GM12878 (cell line): ENCODE measurements at regions not wholly inside any gene's neighbourhood (a gene's known extent, or its start where the extent isn't known, plus 50 kb on each side); places are given as distances from the start of the nearest gene placed in this dataset.

ENCODE experiments used
- ATAC-seq: fragments of 200-7000 bp; cut with Tn5 transposase; 3 replicates; pipeline ENCODE4 v1.9.1; 2020; ENCODE audit warnings: mild to moderate bottlenecking, moderate library complexity
- BruUV-seq: library from RNA; stranded (reverse); fragments of 400-500 nt; replicated peaks from 2 replicates; lab custom pipeline; 2021; lab: Mats Ljungman, UMichigan
- CTCF ChIA-PET: fragments of 300-600 bp; sonication (Branson Sonifier 250); formaldehyde crosslinking; extraction: SDS; loops from one replicate; lab custom pipeline; 2021; ENCODE audit warnings: inconsistent platforms; lab: Yijun Ruan, JAX
- POLR2A ChIA-PET: fragments of 350-600 bp; formaldehyde crosslinking; extraction: SDS; loops from one replicate; lab custom pipeline; 2021; ENCODE audit warnings: inconsistent platforms; lab: Charles Lee
- RAD21 ChIA-PET: fragments of 300-600 bp; sonication (Branson Sonifier 250); formaldehyde crosslinking; loops from one replicate; lab custom pipeline; 2023; ENCODE audit warnings: antibody characterized with exemption; ENCODE audit not compliant: unreplicated experiment; lab: Charles Lee
- SMC1A ChIA-PET: fragments of 300-600 bp; sonication (Branson Sonifier 250); formaldehyde crosslinking; loops from one replicate; lab custom pipeline; 2023; ENCODE audit not compliant: unreplicated experiment, uncharacterized antibody; lab: Charles Lee
- DNase-seq: peaks from one replicate; pipeline ENCODE4 v3.0.0-alpha.2; 2011; ENCODE audit warnings: low read depth, low spot score
- FAIRE-seq: peaks from 3 replicates; lab custom pipeline; 2011; peaks lifted over from hg19 to GRCh38; lab: Jason Lieb, UNC
- H2AFZ ChIP-seq: 2 replicates; pipeline ENCODE4 v1.6.0; 2011; ENCODE audit warnings: low read depth, low read length, control low read depth; ENCODE audit not compliant: control insufficient read depth
- H3K27ac ChIP-seq: 2 replicates; pipeline ENCODE4 v1.5.1; 2011; ENCODE audit warnings: control low read depth; ENCODE audit not compliant: control insufficient read depth, insufficient read depth
- H3K27me3 ChIP-seq, 2 experiments: replicated peaks in 1 of 2; 2 replicates each; pipeline versions ENCODE4 v1.6.0 to v1.6.1; 2011; ENCODE audit warnings: low read length in 1 of 2; ENCODE audit not compliant: control insufficient read depth in 2 of 2, insufficient read depth in 2 of 2
- H3K36me3 ChIP-seq, 2 experiments: 2 replicates each; pipeline ENCODE4 v1.5.1; 2011; ENCODE audit warnings: low read length in 1 of 2; ENCODE audit not compliant: control insufficient read depth in 2 of 2, insufficient read depth in 2 of 2
- H3K4me1 ChIP-seq: 2 replicates; pipeline ENCODE4 v1.6.1; 2011; ENCODE audit warnings: mild to moderate bottlenecking, low read length, moderate library complexity, mixed read lengths; ENCODE audit not compliant: control insufficient read depth, insufficient read depth
- H3K4me2 ChIP-seq: 2 replicates; pipeline ENCODE4 v1.6.0; 2011; ENCODE audit warnings: control low read depth; ENCODE audit not compliant: control insufficient read depth, insufficient read depth
- H3K4me3 ChIP-seq: fragments of 200-600 bp; sonication (generic); 2 replicates; pipeline ENCODE4 v1.5.1; 2016
- H3K79me2 ChIP-seq: 2 replicates; pipeline ENCODE4 v1.6.0; 2011; ENCODE audit warnings: low read length; ENCODE audit not compliant: control insufficient read depth, insufficient read depth
- H3K9ac ChIP-seq: 2 replicates; pipeline ENCODE4 v1.8.0; 2011; ENCODE audit warnings: low read length, control low read depth, mixed read lengths; ENCODE audit not compliant: control insufficient read depth, insufficient read depth
- H3K9me3 ChIP-seq: replicated peaks from 3 replicates; pipeline ENCODE4 v1.5.1; 2011; ENCODE audit warnings: mild to moderate bottlenecking, low read length; ENCODE audit not compliant: control insufficient read depth, insufficient read depth
- H4K20me1 ChIP-seq: 2 replicates; pipeline ENCODE4 v1.6.0; 2011; ENCODE audit not compliant: control insufficient read depth, insufficient read depth
- ASH2L ChIP-seq: fragments of 300-600, 200-600 bp; sonication (generic); IDR thresholded peaks from 2 replicates; pipeline ENCODE4 v1.6.1; 2017; ENCODE audit warnings: low read depth, mild to moderate bottlenecking, borderline replicate concordance
- ATF3 ChIP-seq: IDR thresholded peaks from 2 replicates; pipeline ENCODE4 v1.6.1; 2011; ENCODE audit warnings: low read depth, mild to moderate bottlenecking, low read length, moderate library complexity, borderline replicate concordance; ENCODE audit errors: extremely low read depth
- BCL11A ChIP-seq: IDR thresholded peaks from 2 replicates; pipeline ENCODE4 v1.6.1; 2011; ENCODE audit warnings: low read depth, low read length
- MYB ChIP-seq: fragments of 150-350 bp; IDR thresholded peaks from 2 replicates; pipeline ENCODE4 v1.6.1; 2014; ENCODE audit warnings: mild to moderate bottlenecking, low read depth, low read length, borderline replicate concordance
- NFXL1 ChIP-seq: fragments of 450-650 bp; IDR thresholded peaks from 2 replicates; pipeline ENCODE4 v1.6.1; 2017; ENCODE audit warnings: antibody characterized with exemption, mild to moderate bottlenecking, borderline replicate concordance
- NR2C1 ChIP-seq: fragments of 450-650 bp; IDR thresholded peaks from 2 replicates; pipeline ENCODE4 v1.6.1; 2017; ENCODE audit warnings: antibody characterized with exemption, mild to moderate bottlenecking, moderate library complexity
- RCOR1 ChIP-seq: conservative IDR thresholded peaks from 2 replicates; pipeline ENCODE4 v1.6.1; 2012; ENCODE audit warnings: low read depth, low read length, improper control_type of control experiment
- TCF7 ChIP-seq: IDR thresholded peaks from 2 replicates; pipeline ENCODE4 v1.6.1; 2014; ENCODE audit warnings: antibody characterized with exemption, borderline replicate concordance
- ZNF622 ChIP-seq: fragments of 450-650 bp; IDR thresholded peaks from 2 replicates; pipeline ENCODE4 v1.6.1; 2017; ENCODE audit warnings: mild to moderate bottlenecking, inconsistent platforms
- ZZZ3 ChIP-seq: IDR thresholded peaks from 2 replicates; pipeline ENCODE4 v1.6.1; 2011; ENCODE audit warnings: low read depth; ENCODE audit not compliant: control insufficient read depth, insufficient read length
- WGBS: methylation state at CpG from one replicate; pipeline ENCODE4 v1.1.6; 2016; ENCODE audit warnings: low lambda C conversion rate; ENCODE audit not compliant: insufficient replicate concordance, insufficient coverage; ENCODE audit errors: missing lambda C conversion rate; 5-methylcytosine and 5-hydroxymethylcytosine counted together
- in situ Hi-C: fragments of 300-500 bp; cut with MboI; formaldehyde crosslinking; loops from 9 replicates; pipeline ENCODE4 v1.14.3; 2018; ENCODE audit warnings: mixed read lengths
- intact Hi-C: fragments of 100-400 bp; cut with micrococcal nuclease; formaldehyde crosslinking; loops from one replicate; pipeline ENCODE4 v1.14.2; 2022; ENCODE audit not compliant: unreplicated experiment

- no peaks in the 10 kb centered on the region for H4K20me1 ChIP-seq
- no peak overlapping the region for H3K4me3 ChIP-seq
- BruUV-seq = no TSS peak
- no peaks in the 10 kb centered on the region for H3K27me3 ChIP-seq
- no peaks in the 10 kb centered on the region for H3K4me1 ChIP-seq
- ChIA-PET SMC1A (interaction anchor here (0.6 to 1.3 kb wide), 2 partner anchors 16 to 173 kb away, joined by 3 read pairs; no protein-coding TSS in a partner anchor), CTCF (no interaction called here), RAD21 (no interaction called here), POLR2A (no interaction called here)
- FAIRE-seq = no peak
- H3K9ac ChIP-seq = no peak overlapping the region
- H2AFZ ChIP-seq = no peak overlapping the region
- TF ChIP-seq ZNF622 = no peak
- no peak for TF ChIP-seq TCF7
- no peak for TF ChIP-seq ATF3
- TF ChIP-seq NR2C1 = no peak
- no peak for TF ChIP-seq ASH2L
- TF ChIP-seq NFXL1 = no peak
- no peak for TF ChIP-seq BCL11A
- no peak for TF ChIP-seq MYB
- TF ChIP-seq RCOR1 = no peak
- no peak for TF ChIP-seq ZZZ3
- in situ Hi-C loops (no loop called here), intact Hi-C loops (no loop called here)
- WGBS = 41% methylated on average over 4 of the region's 4 CpGs
- ATAC-seq = no peak
- no peak overlapping the region for H3K27ac ChIP-seq
- H3K4me2 ChIP-seq = no peak overlapping the region
- H3K79me2 ChIP-seq = no peaks in the 10 kb centered on the region
- no peaks in the 10 kb centered on the region for H3K9me3 ChIP-seq
- no peak for DNase-seq
- H3K36me3 ChIP-seq = no peaks in the 10 kb centered on the region
Measured at GRCh38 chr2:117195381-117195780, 619.1 kb upstream of the DDX18 start.
